GM21529 (cell line): ENCODE measurements at regions not wholly inside any gene's neighbourhood (a gene's known extent, or its start where the extent isn't known, plus 50 kb on each side); places are given as distances from the start of the nearest gene placed in this dataset.

Experiments used
- ATAC-seq: cut with Tn5 transposase; IDR thresholded peaks from one replicate; pipeline ENCODE4 v1.9.1; 2021; ENCODE audit not compliant: unreplicated experiment

- no peak for ATAC-seq
Observed at GRCh38 chr10:131620904-131621303, 279.9 kb upstream of the PPP2R2D start.

DNA sequence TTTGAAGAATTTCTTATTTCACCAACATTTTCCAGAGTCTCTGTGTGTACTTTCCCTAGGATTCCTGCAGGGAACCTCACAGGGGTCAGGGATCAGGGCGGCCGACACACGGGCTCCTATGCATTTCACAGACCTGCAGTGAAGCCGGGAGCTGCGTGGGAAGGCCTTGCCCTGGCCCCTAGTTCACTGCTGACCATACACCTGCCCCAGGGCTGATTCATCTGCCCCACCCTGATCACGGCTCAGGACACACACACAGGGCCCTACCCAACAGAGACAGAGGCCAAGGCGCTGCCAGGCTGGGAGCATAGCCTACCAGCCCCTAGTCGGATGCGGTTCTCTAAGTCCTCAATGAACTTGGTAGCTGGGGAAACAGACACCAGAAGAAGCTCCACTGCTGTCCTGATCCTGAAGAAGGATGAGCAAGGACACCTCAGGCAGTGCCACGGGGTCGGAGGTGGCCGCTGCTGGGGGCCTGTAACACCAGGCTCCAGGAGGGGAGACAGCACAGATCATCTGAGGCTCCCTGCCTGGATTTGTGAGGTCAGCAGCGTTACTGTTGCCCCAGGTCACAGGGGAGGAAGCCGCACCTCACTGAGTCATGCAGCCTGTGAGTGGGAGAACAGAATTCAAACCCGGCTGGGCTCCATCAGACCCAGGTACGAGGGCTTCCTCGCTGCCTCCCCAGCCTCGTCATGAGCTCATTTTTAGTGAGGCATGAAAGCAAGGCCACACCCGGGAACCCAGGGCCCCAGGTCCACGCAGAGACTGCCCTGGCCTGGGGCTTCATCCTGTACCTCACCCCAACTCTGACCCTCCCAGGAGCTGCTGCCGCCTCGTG, 278.8 kb upstream of the PPP2R2D start:
- no peak for ATAC-seq

DNA sequence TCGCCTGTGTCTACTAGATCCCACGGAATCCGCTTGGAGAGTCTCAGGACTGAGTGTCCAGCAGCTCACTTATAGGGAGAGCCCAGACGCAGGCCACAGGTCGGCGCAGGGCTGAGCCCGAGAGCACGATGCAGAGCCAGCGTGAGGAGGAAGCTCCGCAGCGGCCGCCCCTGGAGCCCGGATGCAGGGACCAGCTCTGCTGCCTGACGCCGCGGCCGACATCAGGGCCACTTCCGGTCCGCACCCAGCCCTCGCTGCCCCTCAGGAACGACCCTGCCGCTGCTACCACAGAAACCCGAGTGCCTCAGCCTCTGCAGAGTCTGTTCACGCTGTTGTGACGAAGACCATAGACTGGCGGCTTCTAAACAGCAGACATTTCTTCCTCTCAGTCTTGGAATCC, 275.8 kb upstream of the PPP2R2D start:
- no peak for ATAC-seq

- ATAC-seq, result no peak
Observed at GRCh38 chr10:131626274-131626673, 274.5 kb upstream of the PPP2R2D start.

DNA sequence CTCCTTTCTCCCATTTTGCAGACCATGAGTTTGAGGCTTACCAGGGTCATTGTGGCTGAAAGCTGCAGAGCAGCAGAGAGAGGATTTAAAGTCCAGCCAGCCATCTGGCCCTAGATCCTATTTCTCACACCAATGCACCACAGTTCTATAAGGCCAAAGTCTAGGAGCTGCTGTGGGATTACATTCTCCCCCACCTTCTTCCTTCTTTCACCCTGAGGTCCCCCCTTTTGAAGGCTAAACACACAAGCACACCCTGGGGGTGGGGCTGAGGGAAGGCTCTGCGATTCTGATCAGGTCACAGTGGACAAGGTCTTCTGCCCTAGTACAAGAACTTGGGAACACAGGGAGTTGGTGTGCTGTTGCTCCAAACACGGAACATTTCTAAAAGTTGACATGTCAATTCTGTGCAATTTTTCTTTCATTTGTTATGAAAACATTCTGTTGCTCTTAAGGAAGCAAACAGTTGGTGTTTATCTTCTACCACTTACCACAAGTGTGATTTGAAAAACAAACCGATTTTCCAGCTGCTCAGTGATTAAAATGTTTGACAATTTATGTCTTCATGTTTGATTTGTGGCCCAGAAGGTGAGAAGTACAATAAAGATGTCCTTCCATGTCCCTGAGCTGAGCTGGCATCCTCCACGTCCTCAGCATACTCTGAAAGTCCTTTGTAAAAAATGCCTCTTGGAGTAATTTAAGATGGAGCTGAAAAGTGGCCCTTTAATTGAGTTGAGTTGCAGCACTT, 271.6 kb upstream of the PPP2R2D start:
- no peak for ATAC-seq

- no peak for ATAC-seq
Observed at GRCh38 chr10:131630772-131631258, 270.0 kb upstream of the PPP2R2D start.

GRCh38 chr10:131631619-131632018, 269.2 kb upstream of the PPP2R2D start:
- no peak for ATAC-seq

DNA sequence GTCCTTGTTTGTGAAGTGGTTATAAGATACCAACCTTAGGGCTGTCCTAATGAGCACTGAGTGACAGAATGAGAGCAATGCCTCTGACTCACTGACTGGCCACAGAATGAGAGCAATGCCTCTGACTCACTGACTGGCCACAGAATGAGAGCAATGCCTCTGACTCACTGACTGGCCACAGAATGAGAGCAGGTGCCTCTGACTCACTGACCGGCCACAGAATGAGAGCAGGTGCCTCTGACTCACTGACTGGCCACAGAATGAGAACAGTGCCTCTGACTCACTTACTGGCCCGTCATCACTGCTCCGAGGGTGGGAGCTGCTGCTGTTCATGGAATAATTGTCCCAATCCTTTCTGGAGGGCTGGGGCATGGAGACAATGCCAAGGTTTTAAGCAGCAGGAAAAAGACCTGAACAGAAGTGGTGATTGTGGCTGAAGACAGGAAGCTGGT, 265.2 kb upstream of the PPP2R2D start:
- no peak for ATAC-seq

- ATAC-seq, result no peak
Observed at GRCh38 chr10:131636116-131636515, 264.7 kb upstream of the PPP2R2D start.

- no peak for ATAC-seq
Observed at GRCh38 chr10:131636841-131637724, 263.7 kb upstream of the PPP2R2D start.

DNA sequence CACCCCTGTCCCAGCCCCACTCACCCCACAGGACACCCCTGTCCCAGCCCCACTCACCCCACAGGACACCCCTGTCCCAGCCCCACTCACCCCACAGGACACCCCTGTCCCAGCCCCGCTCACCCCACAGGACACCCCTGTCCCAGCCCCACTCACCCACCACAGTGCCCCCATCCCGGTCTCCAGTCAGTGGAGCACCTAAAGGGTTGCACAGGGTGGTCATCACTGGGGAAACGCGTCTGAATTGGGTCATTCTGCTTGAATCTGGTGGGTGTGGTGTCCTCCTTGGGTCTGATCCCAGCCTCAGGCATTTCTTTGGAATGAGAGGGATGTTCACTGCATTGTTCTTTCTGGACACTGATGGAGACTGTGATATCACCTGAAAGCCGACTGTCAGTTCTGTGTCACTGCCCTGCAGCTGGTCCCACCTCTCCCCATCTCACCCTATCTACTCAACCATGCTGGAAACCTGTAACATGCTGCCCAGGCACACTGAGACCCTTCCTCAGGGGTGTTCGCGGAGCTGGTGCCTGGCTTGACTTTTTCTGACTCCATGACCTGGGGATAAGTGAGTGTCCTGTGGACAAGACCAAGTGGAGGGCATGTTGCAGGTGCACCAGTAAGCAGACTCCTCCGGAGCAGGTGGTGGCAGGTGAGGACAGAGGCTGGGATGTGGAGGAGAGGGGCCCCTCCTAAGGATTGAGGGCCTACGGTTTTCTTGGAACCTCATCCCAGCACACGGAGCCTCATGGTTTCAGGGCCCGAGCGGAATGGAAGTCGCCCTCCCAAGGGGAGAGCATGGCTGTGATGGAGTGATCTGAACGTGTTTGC, 262.5 kb upstream of the PPP2R2D start:
- no peak for ATAC-seq

GRCh38 chr10:131638880-131639278, 261.9 kb upstream of the PPP2R2D start:
- no peak for ATAC-seq

DNA sequence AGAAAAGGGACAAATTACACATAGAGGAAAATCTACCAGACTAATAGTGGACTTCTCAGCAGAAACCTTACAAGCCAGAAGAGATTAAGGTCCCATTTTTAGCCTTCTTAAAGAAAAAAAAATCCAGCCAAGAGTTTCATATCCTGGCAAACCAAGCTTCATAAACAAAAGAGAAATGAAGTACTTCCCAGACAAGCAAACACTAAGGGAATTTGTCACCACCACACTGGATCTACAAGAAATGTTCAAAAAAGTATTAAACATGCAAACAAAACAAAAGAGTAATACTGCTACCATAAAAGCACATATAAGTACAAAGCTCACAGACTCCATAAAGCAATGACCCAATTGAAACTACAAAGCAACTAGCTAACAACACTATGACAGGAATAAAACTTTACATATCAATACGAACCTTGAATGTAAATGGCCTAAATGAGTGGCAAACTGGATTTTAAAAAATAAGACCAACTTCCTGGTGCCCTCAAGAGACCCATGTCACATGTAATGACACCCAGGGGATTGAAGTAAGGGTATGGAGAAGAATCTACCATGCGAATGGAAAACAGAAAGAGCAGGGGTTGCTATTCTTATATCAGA, 260.7 kb upstream of the PPP2R2D start:
- no peak for ATAC-seq

- ATAC-seq, result peak; percentile 99
Observed at GRCh38 chr10:131641231-131641630, 259.6 kb upstream of the PPP2R2D start.

GRCh38 chr10:131641898-131642297, 258.9 kb upstream of the PPP2R2D start:
- ATAC-seq, result no peak

- no peak for ATAC-seq
Observed at GRCh38 chr10:131642966-131643365, 257.8 kb upstream of the PPP2R2D start.

GRCh38 chr10:131644289-131644688, 256.5 kb upstream of the PPP2R2D start:
- ATAC-seq, result no peak

GRCh38 chr10:131644864-131645658, 255.7 kb upstream of the PPP2R2D start:
- ATAC-seq, result no peak

- ATAC-seq, result no peak
Observed at GRCh38 chr10:131645756-131646155, 255.1 kb upstream of the PPP2R2D start.
